GM19395 (cell line): ENCODE measurements at regions not wholly inside any gene's neighbourhood (a gene's known extent, or its start where the extent isn't known, plus 50 kb on each side); places are given as distances from the start of the nearest gene placed in this dataset.
"Not testable (repeated sequence)": the region's sequence is repeated elsewhere in the genome, so short reads cannot be mapped to it uniquely, and the experiment has no call there.

ENCODE experiments used
- ATAC-seq: cut with Tn5 transposase; IDR thresholded peaks from one replicate; pipeline ENCODE4 v1.9.1; 2021; ENCODE audit warnings: mild to moderate bottlenecking, moderate library complexity; ENCODE audit not compliant: unreplicated experiment

DNA sequence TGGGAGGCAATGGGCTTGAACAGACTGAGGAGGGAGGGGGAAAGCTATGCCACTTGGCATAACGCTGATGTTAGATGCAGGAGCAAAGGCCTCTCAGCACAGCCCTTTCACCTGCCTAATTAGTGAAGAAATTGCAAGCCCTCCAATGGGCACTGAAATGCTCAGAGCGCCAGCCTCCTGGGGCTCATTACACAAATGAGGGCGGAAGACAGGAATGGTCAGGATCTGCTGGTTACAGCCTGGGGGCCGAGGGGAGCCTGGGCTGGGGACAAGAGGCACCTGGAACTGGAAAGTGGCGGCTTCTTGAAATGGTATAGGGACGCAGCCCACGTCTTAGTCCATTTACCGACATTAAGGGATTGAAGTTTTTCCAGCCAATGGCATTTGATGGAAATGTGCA lies 50.2 kb upstream of the PLET1 start:
- no peak for ATAC-seq

GRCh38 chr11:112315057-112315720 lies 54.5 kb upstream of the PLET1 start:
- ATAC-seq, result no peak

GRCh38 chr11:112315861-112316739 lies 55.4 kb upstream of the PLET1 start:
- ATAC-seq, result no peak

DNA sequence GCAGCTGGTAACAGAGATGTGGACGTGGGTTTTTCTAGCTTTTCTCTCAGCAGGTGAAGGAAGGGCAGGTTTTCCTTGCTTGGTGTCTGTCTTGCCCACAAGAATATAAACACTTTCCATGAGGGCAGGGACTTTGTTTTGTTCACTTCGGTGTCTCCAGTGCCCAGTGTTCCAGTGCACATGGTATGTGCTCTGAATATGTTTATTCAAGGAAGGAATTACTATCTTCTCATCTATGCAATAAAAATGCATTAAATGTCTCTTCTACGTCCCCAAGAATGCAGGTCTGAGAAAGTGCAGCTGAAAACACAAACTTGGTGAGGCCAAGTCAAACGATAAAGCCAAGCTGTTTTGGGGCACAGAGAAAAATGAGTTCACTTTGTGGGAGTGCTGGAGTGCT lies 56.3 kb upstream of the PLET1 start:
- ATAC-seq, result no peak

DNA sequence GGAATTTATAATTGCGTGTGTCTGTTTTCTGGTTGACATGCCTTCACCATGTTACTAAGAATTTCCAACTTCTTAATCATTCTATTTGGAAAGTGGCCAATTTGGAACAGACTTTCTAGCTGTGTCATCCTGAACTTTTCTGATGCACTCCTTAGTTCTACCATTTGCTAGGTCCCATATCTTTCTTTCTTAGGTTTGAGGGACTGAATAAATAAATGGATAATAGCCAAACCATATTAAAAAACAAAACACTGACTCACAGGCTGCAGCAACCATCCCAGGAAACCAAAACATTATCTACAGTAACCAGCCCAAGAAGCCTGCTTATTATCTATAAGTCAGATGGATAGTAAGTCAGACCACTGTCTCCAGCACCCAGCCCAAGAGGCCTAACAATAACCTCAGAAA lies 57.5 kb upstream of the PLET1 start:
- ATAC-seq, result no peak

DNA sequence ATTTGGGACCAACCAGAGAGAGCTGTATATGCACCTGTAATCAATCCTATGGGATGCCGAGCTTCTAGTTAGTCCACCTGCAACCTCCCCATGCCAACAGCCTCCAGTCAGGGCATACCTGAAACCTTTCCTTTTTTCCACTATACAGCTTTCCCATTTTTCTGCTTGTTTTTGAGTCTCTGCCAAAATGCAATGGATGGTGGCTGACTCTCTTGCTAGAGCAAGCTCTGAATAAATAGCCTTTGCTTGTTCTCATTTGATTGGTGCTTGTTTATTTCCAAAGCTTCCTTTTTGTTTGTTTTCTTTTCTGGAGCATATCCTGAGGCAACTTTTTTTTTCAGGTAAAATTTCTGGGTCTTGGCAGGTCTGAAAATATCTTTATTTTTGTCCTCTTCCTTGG lies 58.0 kb upstream of the PLET1 start:
- no peak for ATAC-seq

GRCh38 chr11:112320668-112321067 lies 60.0 kb upstream of the PLET1 start:
- ATAC-seq, result no peak

DNA sequence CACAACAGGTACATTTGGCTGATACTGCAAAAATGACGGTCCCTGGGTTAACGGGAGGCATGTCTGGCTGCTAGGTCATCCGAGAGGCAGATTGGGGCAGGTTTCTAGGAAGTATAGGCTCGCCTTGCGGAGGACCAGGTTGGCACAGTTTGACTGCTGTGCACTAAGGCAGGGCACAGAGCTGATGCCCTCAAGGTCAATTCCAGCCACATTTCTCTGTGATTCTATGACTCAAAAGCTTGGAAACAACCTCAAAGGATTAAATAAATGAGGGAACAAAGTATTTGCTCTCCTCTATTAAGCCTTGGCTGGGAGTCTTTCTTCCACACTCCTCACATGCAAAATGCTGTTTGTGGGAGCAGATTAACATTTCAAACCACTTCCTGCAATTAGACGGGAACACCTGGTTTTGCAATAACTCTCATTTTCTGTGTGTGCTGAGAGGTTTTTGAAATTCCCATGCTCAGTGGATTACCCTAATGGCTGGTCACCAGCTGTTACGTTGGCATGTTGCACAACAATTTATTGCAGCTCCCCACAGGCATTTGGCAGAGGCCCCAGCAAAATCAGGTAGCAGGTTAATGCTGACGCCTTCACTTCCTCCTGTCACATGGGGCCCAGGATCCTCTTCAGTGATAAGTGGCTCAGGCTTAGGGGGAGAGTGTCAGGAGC lies 61.0 kb upstream of the PLET1 start:
- no peak for ATAC-seq

- no peak for ATAC-seq
Observed at GRCh38 chr11:112322173-112322790, 61.6 kb upstream of the PLET1 start.

- no peak for ATAC-seq
Observed at GRCh38 chr11:112334381-112334780, 73.7 kb upstream of the PLET1 start.

DNA sequence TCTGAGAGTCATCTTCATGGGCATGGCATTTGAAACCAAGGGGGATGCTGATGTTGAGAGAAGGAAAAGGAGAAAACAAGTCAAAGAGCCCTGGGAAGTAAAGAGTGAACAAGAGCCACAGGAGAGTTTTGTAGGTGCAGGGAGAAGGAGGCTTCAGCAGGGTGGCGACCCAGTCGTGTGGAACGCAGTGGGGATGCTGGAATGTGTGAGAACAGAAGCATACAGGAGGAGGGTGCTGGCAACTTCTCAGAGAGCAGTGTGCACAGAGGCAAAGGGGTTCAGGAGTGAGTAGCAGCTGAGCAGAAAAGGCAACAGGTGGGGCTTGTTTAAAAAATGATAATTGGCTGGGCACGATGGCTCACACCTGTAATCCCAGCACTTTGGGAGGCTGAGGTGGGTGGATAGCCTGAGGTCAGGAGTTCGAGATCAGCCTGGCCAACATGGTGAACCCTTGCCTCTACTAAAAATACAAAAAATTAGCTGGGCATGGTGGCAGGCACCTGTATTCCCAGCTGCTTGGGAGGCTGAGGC lies 75.8 kb upstream of the PLET1 start:
- no peak for ATAC-seq

- ATAC-seq, result no peak
Observed at GRCh38 chr11:112339566-112339965, 78.9 kb upstream of the PLET1 start.

DNA sequence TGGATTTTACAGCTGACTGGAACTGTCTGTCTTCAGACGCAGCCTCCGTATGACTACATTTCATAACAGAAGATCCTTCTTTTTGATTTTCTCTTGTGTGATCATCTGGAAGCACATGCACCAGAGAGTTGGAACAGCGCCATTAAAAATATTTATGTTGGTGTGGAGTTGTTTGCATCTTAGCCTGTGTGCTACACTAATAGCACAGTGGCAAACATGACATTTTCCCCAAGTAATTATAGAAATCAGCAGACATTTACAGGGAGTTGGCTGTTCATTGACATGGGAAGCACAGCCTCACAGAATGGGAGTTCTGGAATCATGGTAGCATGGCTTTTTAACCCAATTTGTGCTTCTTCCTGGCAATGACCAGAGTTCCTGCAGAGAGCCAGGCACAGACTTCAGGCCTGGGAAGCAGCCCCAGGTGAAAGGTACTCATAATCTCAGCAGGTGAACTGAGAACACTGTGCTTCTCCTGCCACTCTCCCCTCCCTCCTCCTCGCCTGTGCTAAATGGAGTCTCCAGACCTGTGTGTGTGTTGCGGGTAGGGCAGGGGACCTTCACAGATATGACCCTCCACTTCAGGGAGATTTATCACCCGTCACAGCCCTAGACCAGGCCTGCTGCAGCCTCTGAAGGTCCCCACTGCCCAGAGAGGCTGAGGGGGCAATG lies 82.8 kb upstream of the PLET1 start:
- no peak for ATAC-seq

GRCh38 chr11:112344040-112344413 lies 83.4 kb upstream of the PLET1 start:
- no peak for ATAC-seq

- no peak for ATAC-seq
Observed at GRCh38 chr11:112345166-112345565, 84.5 kb upstream of the PLET1 start.

GRCh38 chr11:112345706-112346105 lies 85.0 kb upstream of the PLET1 start:
- no peak for ATAC-seq

GRCh38 chr11:112346586-112346985 lies 85.9 kb upstream of the PLET1 start:
- ATAC-seq, result no peak

GRCh38 chr11:112348480-112349029 lies 87.9 kb upstream of the PLET1 start:
- no peak for ATAC-seq

DNA sequence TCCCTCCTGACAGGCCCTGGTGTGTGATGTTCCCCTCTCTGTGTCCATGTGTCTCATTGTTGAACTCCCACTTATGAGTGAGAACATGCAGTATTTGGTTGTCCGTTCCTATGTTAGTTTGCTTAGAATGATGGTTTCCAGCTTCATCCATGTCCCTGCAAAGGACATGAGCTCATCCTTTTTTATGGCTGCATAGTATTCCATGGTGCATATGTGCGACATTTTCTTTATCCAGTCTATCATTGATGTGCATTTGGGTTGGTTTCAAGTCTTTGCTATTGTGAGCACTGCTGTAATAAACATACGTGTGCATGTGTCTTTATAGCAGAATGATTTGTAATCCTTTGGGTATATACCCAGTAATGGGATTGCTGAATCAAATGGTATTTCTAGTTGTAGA lies 90.8 kb upstream of the PLET1 start:
- not testable (repeated sequence) for ATAC-seq

- ATAC-seq, result no peak
Observed at GRCh38 chr11:112352907-112353306, 92.2 kb upstream of the PLET1 start.
